NCI-H526 (cell line): ENCODE measurements at regions not wholly inside any gene's neighbourhood (a gene's known extent, or its start where the extent isn't known, plus 50 kb on each side); places are given as distances from the start of the nearest gene placed in this dataset.

Source experiments
- DNase-seq, 2 experiments: peaks; one replicate each; lab custom pipeline; 2025; lab: John Stamatoyannopoulos, UW

GRCh38 chr4:14783011-14783877 lies 219.0 kb upstream of the CPEB2 start:
- no peak for DNase-seq

GRCh38 chr4:14787221-14787620 lies 215.1 kb upstream of the CPEB2 start:
- no peak for DNase-seq

GRCh38 chr4:14787894-14788293 lies 214.4 kb upstream of the CPEB2 start:
- peak in 1 of 2 experiments; percentile 19 for DNase-seq

GRCh38 chr4:14790494-14790893 lies 211.8 kb upstream of the CPEB2 start:
- no peak for DNase-seq

- no peak for DNase-seq
Observed at GRCh38 chr4:14792702-14793227, 209.5 kb upstream of the CPEB2 start.

GRCh38 chr4:14800977-14801376 lies 201.3 kb upstream of the CPEB2 start:
- DNase-seq = no peak

- no peak for DNase-seq
Observed at GRCh38 chr4:14802596-14802995, 199.7 kb upstream of the CPEB2 start.

- no peak for DNase-seq
Observed at GRCh38 chr4:14807856-14808255, 194.4 kb upstream of the CPEB2 start.

GRCh38 chr4:14809203-14809602 lies 193.1 kb upstream of the CPEB2 start:
- no peak for DNase-seq

- no peak for DNase-seq
Observed at GRCh38 chr4:14810121-14810520, 192.2 kb upstream of the CPEB2 start.

GRCh38 chr4:14810568-14810967 lies 191.7 kb upstream of the CPEB2 start:
- no peak for DNase-seq

- DNase-seq = no peak
Observed at GRCh38 chr4:14812101-14812500, 190.2 kb upstream of the CPEB2 start.

- DNase-seq = no peak
Observed at GRCh38 chr4:14816623-14817261, 185.5 kb upstream of the CPEB2 start.

- no peak for DNase-seq
Observed at GRCh38 chr4:14824189-14824588, 178.1 kb upstream of the CPEB2 start.

GRCh38 chr4:14827111-14827510 lies 175.2 kb upstream of the CPEB2 start:
- no peak for DNase-seq

- DNase-seq = no peak
Observed at GRCh38 chr4:14829795-14830194, 172.5 kb upstream of the CPEB2 start.

- DNase-seq = no peak
Observed at GRCh38 chr4:14831416-14831815, 170.9 kb upstream of the CPEB2 start.

GRCh38 chr4:14833053-14833452 lies 169.2 kb upstream of the CPEB2 start:
- no peak for DNase-seq

- no peak for DNase-seq
Observed at GRCh38 chr4:14834382-14834781, 167.9 kb upstream of the CPEB2 start.

- DNase-seq = no peak
Observed at GRCh38 chr4:14835288-14835687, 167.0 kb upstream of the CPEB2 start.

- DNase-seq = no peak
Observed at GRCh38 chr4:14835708-14836425, 166.4 kb upstream of the CPEB2 start.

GRCh38 chr4:14837860-14838259 lies 164.4 kb upstream of the CPEB2 start:
- DNase-seq = no peak
